ENCODE measurements at regions not wholly inside any gene's neighbourhood (a gene's known extent, or its start where the extent isn't known, plus 50 kb on each side); places are given as distances from the start of the nearest gene placed in this dataset.

- no peak for TF ChIP-seq CTCF (IDR thresholded peaks at IDR 0.05)
- no peak overlapping the region for H3K9ac ChIP-seq (ENCODE audit: low read depth in 2 of 2, low read length in 2 of 2)
- no peak for DNase-seq
Observed at GRCh38 chr3:43871627-43872245, 181.0 kb downstream of the ABHD5 start.

GRCh38 chr3:43872301-43872700, 181.6 kb downstream of the ABHD5 start:
- Histone ChIP-seq H3K27ac (no peak overlapping the region), H3K36me3 (no peaks in the 10 kb centered on the region), H3K4me1 (no peaks in the 10 kb centered on the region), H3K27me3 (no peaks in the 10 kb centered on the region), H3K9ac (ENCODE audit: low read depth in 2 of 2, low read length in 2 of 2) (no peak overlapping the region), H3K9me3 (no peaks in the 10 kb centered on the region), H3K4me3 (no peak overlapping the region)
- no peak for DNase-seq
- intact Hi-C loops (cut with DNase I): loop anchor here (10.0 kb wide), 1 partner anchor 242 kb away; no protein-coding TSS in a partner anchor
- no peak for TF ChIP-seq CTCF (IDR thresholded peaks at IDR 0.05)

More at GRCh38 chr3:43871627-43872245, 181.0 kb downstream of the ABHD5 start:
- no peak overlapping the region for H3K4me3 ChIP-seq
- H3K9me3 ChIP-seq: no peaks in the 10 kb centered on the region
- H3K36me3 ChIP-seq: no peaks in the 10 kb centered on the region
- intact Hi-C loops (cut with DNase I): loop anchor here (10.0 kb wide), 1 partner anchor 243 kb away; no protein-coding TSS in a partner anchor
- H3K27ac ChIP-seq: no peak overlapping the region
- H3K27me3 ChIP-seq: no peaks in the 10 kb centered on the region
- no peaks in the 10 kb centered on the region for H3K4me1 ChIP-seq

- DNase-seq: no peak
- H3K9ac ChIP-seq (ENCODE audit: low read depth in 2 of 2, low read length in 2 of 2): no peak overlapping the region
- no peak overlapping the region for H3K27ac ChIP-seq
- no peaks in the 10 kb centered on the region for H3K27me3 ChIP-seq
- H3K9me3 ChIP-seq: no peaks in the 10 kb centered on the region
- no peaks in the 10 kb centered on the region for H3K36me3 ChIP-seq
- no peak for TF ChIP-seq CTCF (IDR thresholded peaks at IDR 0.05)
- intact Hi-C loops (cut with DNase I): loop anchor here (10.0 kb wide), 1 partner anchor 242 kb away; no protein-coding TSS in a partner anchor
- no peak overlapping the region for H3K4me3 ChIP-seq
- no peaks in the 10 kb centered on the region for H3K4me1 ChIP-seq
Observed at GRCh38 chr3:43872901-43873300, 182.2 kb downstream of the ABHD5 start.

GRCh38 chr3:43873723-43874122, 183.0 kb downstream of the ABHD5 start:
- no peak for DNase-seq
- intact Hi-C loops (cut with DNase I): loop anchor here (10.0 kb wide), 1 partner anchor 241 kb away; no protein-coding TSS in a partner anchor
- Histone ChIP-seq H3K9ac (ENCODE audit: low read depth in 2 of 2, low read length in 2 of 2) (no peak overlapping the region), H3K9me3 (no peaks in the 10 kb centered on the region), H3K36me3 (no peaks in the 10 kb centered on the region), H3K27ac (no peak overlapping the region), H3K4me3 (no peak overlapping the region), H3K4me1 (no peaks in the 10 kb centered on the region), H3K27me3 (no peaks in the 10 kb centered on the region)
- TF ChIP-seq CTCF (IDR thresholded peaks at IDR 0.05): no peak

GRCh38 chr3:43874290-43874689, 183.6 kb downstream of the ABHD5 start:
- Histone ChIP-seq H3K36me3 (no peaks in the 10 kb centered on the region), H3K27ac (no peak overlapping the region), H3K9ac (ENCODE audit: low read depth in 2 of 2, low read length in 2 of 2) (no peak overlapping the region), H3K9me3 (no peaks in the 10 kb centered on the region), H3K4me3 (no peak overlapping the region), H3K4me1 (no peaks in the 10 kb centered on the region), H3K27me3 (no peaks in the 10 kb centered on the region)
- TF ChIP-seq CTCF (IDR thresholded peaks at IDR 0.05): no peak
- intact Hi-C loops (cut with DNase I): loop anchor here (10.0 kb wide), 1 partner anchor 241 kb away; no protein-coding TSS in a partner anchor
- no peak for DNase-seq

Data from colonic mucosa (tissue), 4 donors.